Mesendoderm (in vitro differentiated cells): ENCODE measurements at regions not wholly inside any gene's neighbourhood (a gene's known extent, or its start where the extent isn't known, plus 50 kb on each side); places are given as distances from the start of the nearest gene placed in this dataset.

Experiments
- DNase-seq: peaks from one replicate; pipeline ENCODE4 v3.0.0; 2013
- H2AK5ac ChIP-seq: 2 replicates; pipeline ENCODE4 v1.6.1; 2013; ENCODE audit warnings: low read length, inconsistent platforms
- H2BK120ac ChIP-seq: 2 replicates; pipeline ENCODE4 v1.6.1; 2013; ENCODE audit warnings: low read depth, mild to moderate bottlenecking, low read length, moderate library complexity, mixed read lengths
- H2BK15ac ChIP-seq: replicated peaks from 2 replicates; pipeline ENCODE4 v1.6.1; 2013; ENCODE audit warnings: low read depth, mild to moderate bottlenecking, moderate library complexity
- H2BK5ac ChIP-seq: 2 replicates; pipeline ENCODE4 v1.6.1; 2013; ENCODE audit warnings: low read length, inconsistent platforms
- H3K18ac ChIP-seq: 2 replicates; pipeline ENCODE4 v1.6.1; 2013; ENCODE audit warnings: mild to moderate bottlenecking, low read length, mixed read lengths
- H3K23ac ChIP-seq: one replicate; pipeline ENCODE4 v1.6.1; 2013; ENCODE audit warnings: low read length
- H3K27ac ChIP-seq: 2 replicates; pipeline ENCODE4 v1.5.1; 2013; ENCODE audit warnings: low read depth, mild to moderate bottlenecking, inconsistent platforms, low read length, moderate library complexity
- H3K27me3 ChIP-seq: 2 replicates; pipeline ENCODE4 v1.6.1; 2013; ENCODE audit warnings: low read length, control low read depth, mild to moderate bottlenecking, inconsistent platforms; ENCODE audit not compliant: insufficient read depth, poor library complexity
- H3K36me3 ChIP-seq: 2 replicates; pipeline ENCODE4 v1.6.1; 2013; ENCODE audit warnings: low read length, inconsistent platforms; ENCODE audit not compliant: control insufficient read depth, insufficient read depth
- H3K4ac ChIP-seq: one replicate; pipeline ENCODE4 v1.6.1; 2013; ENCODE audit warnings: low read depth, mild to moderate bottlenecking, low read length, moderate library complexity
- H3K4me1 ChIP-seq: 2 replicates; pipeline ENCODE4 v1.6.1; 2013; ENCODE audit warnings: low read depth, low read length, inconsistent platforms; ENCODE audit not compliant: control insufficient read depth
- H3K4me2 ChIP-seq: 2 replicates; pipeline ENCODE4 v1.6.1; 2013; ENCODE audit warnings: low read length
- H3K4me3 ChIP-seq: 2 replicates; pipeline ENCODE4 v1.5.1; 2013; ENCODE audit warnings: mild to moderate bottlenecking, low read length
- H3K56ac ChIP-seq: one replicate; pipeline ENCODE4 v1.6.1; 2013; ENCODE audit warnings: low read length
- H3K79me1 ChIP-seq: 2 replicates; pipeline ENCODE4 v1.6.1; 2013; ENCODE audit warnings: low read length, inconsistent platforms
- H3K79me2 ChIP-seq: 2 replicates; pipeline ENCODE4 v1.6.1; 2013; ENCODE audit warnings: mild to moderate bottlenecking, low read length; ENCODE audit not compliant: control insufficient read depth, insufficient read depth
- H3K9ac ChIP-seq: 2 replicates; pipeline ENCODE4 v1.6.1; 2013; ENCODE audit warnings: low read length, inconsistent platforms
- H4K5ac ChIP-seq: one replicate; pipeline ENCODE4 v1.6.1; 2013; ENCODE audit warnings: low read length
- H4K8ac ChIP-seq: one replicate; pipeline ENCODE4 v1.6.1; 2013; ENCODE audit warnings: low read depth, mild to moderate bottlenecking, control low read depth, low read length, moderate library complexity
- WGBS: extraction: QIAGEN DNeasy Blood & Tissue Kit; methylation state at CpG from one replicate; pipeline ENCODE4 v1.1.7; 2013; ENCODE audit warnings: low lambda C conversion rate, missing lambda C conversion rate; ENCODE audit not compliant: insufficient coverage; ENCODE audit errors: extremely low coverage; 5-methylcytosine and 5-hydroxymethylcytosine counted together

GRCh38 chr20:22385602-22386305 is 198.6 kb downstream of the FOXA2 start:
- peak; percentile 40 for DNase-seq
- Histone ChIP-seq H2BK120ac (no peak overlapping the region), H3K56ac (no peak overlapping the region)

GRCh38 chr20:22384978-22385377 is 199.4 kb downstream of the FOXA2 start:
- Histone ChIP-seq H2AK5ac (no peak overlapping the region), H3K4me1 (no peaks in the 10 kb centered on the region), H3K18ac (no peak overlapping the region), H3K79me1 (no peaks in the 10 kb centered on the region), H3K27me3 (no peaks in the 10 kb centered on the region), H3K4ac (no peak overlapping the region), H3K79me2 (no peaks in the 10 kb centered on the region), H2BK15ac (no peak overlapping the region), H2BK5ac (no peak overlapping the region), H4K5ac (no peak overlapping the region), H3K9ac (no peak overlapping the region), H2BK120ac (no peak overlapping the region), H3K27ac (no peak overlapping the region), H4K8ac (no peak overlapping the region), H3K56ac (no peak overlapping the region), H3K4me2 (no peak overlapping the region), H3K4me3 (no peak overlapping the region), H3K23ac (no peak overlapping the region), H3K36me3 (no peaks in the 10 kb centered on the region)
- WGBS: no CpG with 5 or more reads among the region's 3 CpGs
- no peak for DNase-seq

More at GRCh38 chr20:22385602-22386305, 198.6 kb downstream of the FOXA2 start:
- H2AK5ac ChIP-seq: no peak overlapping the region
- no peaks in the 10 kb centered on the region for H3K4me1 ChIP-seq
- H3K4me2 ChIP-seq: no peak overlapping the region
- no peaks in the 10 kb centered on the region for H3K27me3 ChIP-seq
- H3K9ac ChIP-seq: no peak overlapping the region
- no peak overlapping the region for H2BK5ac ChIP-seq
- no CpG with 5 or more reads among the region's 7 CpGs for WGBS
- H3K79me1 ChIP-seq: no peaks in the 10 kb centered on the region
- no peaks in the 10 kb centered on the region for H3K36me3 ChIP-seq
- no peak overlapping the region for H3K4ac ChIP-seq
- no peak overlapping the region for H4K5ac ChIP-seq
- H3K18ac ChIP-seq: no peak overlapping the region
- H3K23ac ChIP-seq: no peak overlapping the region
- no peak overlapping the region for H4K8ac ChIP-seq
- H2BK15ac ChIP-seq: no peak overlapping the region
- no peak overlapping the region for H3K4me3 ChIP-seq
- no peaks in the 10 kb centered on the region for H3K79me2 ChIP-seq
- H3K27ac ChIP-seq: no peak overlapping the region

GRCh38 chr20:22383156-22383555 is 201.2 kb downstream of the FOXA2 start:
- Histone ChIP-seq H3K36me3 (no peaks in the 10 kb centered on the region), H4K5ac (no peak overlapping the region), H3K4me2 (no peak overlapping the region), H2BK5ac (no peak overlapping the region), H3K4ac (no peak overlapping the region), H4K8ac (no peak overlapping the region), H2BK120ac (no peak overlapping the region), H3K27me3 (no peaks in the 10 kb centered on the region), H3K56ac (no peak overlapping the region), H3K23ac (no peak overlapping the region), H3K79me2 (no peaks in the 10 kb centered on the region), H2AK5ac (no peak overlapping the region), H2BK15ac (no peak overlapping the region), H3K27ac (no peak overlapping the region), H3K79me1 (no peaks in the 10 kb centered on the region), H3K4me3 (no peak overlapping the region), H3K4me1 (no peaks in the 10 kb centered on the region), H3K9ac (no peak overlapping the region), H3K18ac (no peak overlapping the region)
- DNase-seq: no peak
- WGBS: no CpG with 5 or more reads among the region's 4 CpGs

- H3K23ac ChIP-seq: no peak overlapping the region
- H3K79me1 ChIP-seq: no peaks in the 10 kb centered on the region
- no peak overlapping the region for H2AK5ac ChIP-seq
- no peak overlapping the region for H3K9ac ChIP-seq
- H3K79me2 ChIP-seq: no peaks in the 10 kb centered on the region
- no peak overlapping the region for H2BK120ac ChIP-seq
- no peak overlapping the region for H2BK5ac ChIP-seq
- H2BK15ac ChIP-seq: no peak overlapping the region
- WGBS: no CpG with 5 or more reads among the region's 6 CpGs
- no peaks in the 10 kb centered on the region for H3K36me3 ChIP-seq
- H3K27me3 ChIP-seq: no peaks in the 10 kb centered on the region
- no peak overlapping the region for H4K5ac ChIP-seq
- H3K56ac ChIP-seq: no peak overlapping the region
- no peak for DNase-seq
- no peak overlapping the region for H3K18ac ChIP-seq
- no peak overlapping the region for H3K27ac ChIP-seq
- H3K4me1 ChIP-seq: no peaks in the 10 kb centered on the region
- no peak overlapping the region for H3K4ac ChIP-seq
- no peak overlapping the region for H3K4me3 ChIP-seq
- H4K8ac ChIP-seq: no peak overlapping the region
- no peak overlapping the region for H3K4me2 ChIP-seq
Observed at GRCh38 chr20:22382742-22383141, 201.6 kb downstream of the FOXA2 start.

- peak; percentile 32 for DNase-seq
- H3K18ac ChIP-seq: no peak overlapping the region
- H2AK5ac ChIP-seq: no peak overlapping the region
- no peak overlapping the region for H2BK120ac ChIP-seq
- H2BK15ac ChIP-seq: no peak overlapping the region
- H3K4me2 ChIP-seq: no peak overlapping the region
- H3K79me2 ChIP-seq: no peaks in the 10 kb centered on the region
- no peak overlapping the region for H3K23ac ChIP-seq
- no peaks in the 10 kb centered on the region for H3K79me1 ChIP-seq
- no peaks in the 10 kb centered on the region for H3K4me1 ChIP-seq
- H2BK5ac ChIP-seq: no peak overlapping the region
- H3K27me3 ChIP-seq: no peaks in the 10 kb centered on the region
- H4K5ac ChIP-seq: no peak overlapping the region
- H3K36me3 ChIP-seq: no peaks in the 10 kb centered on the region
- H3K4me3 ChIP-seq: no peak overlapping the region
- H3K9ac ChIP-seq: no peak overlapping the region
- no CpG with 5 or more reads among the region's 4 CpGs for WGBS
- no peak overlapping the region for H4K8ac ChIP-seq
- no peak overlapping the region for H3K27ac ChIP-seq
- H3K4ac ChIP-seq: no peak overlapping the region
- H3K56ac ChIP-seq: no peak overlapping the region
Observed at GRCh38 chr20:22381812-22382416, 202.5 kb downstream of the FOXA2 start.

- Histone ChIP-seq H3K36me3 (no peaks in the 10 kb centered on the region), H3K27ac (no peak overlapping the region), H3K23ac (no peak overlapping the region), H3K27me3 (no peaks in the 10 kb centered on the region), H3K4ac (no peak overlapping the region), H2BK5ac (no peak overlapping the region), H4K5ac (no peak overlapping the region), H2BK120ac (no peak overlapping the region), H2AK5ac (no peak overlapping the region), H3K4me3 (no peak overlapping the region), H3K18ac (no peak overlapping the region), H2BK15ac (no peak overlapping the region), H3K9ac (no peak overlapping the region), H4K8ac (no peak overlapping the region), H3K79me2 (no peaks in the 10 kb centered on the region), H3K4me2 (no peak overlapping the region), H3K56ac (no peak overlapping the region), H3K4me1 (no peaks in the 10 kb centered on the region), H3K79me1 (no peaks in the 10 kb centered on the region)
- DNase-seq: no peak
Observed at GRCh38 chr20:22379472-22379871, 204.9 kb downstream of the FOXA2 start.
